ENCODE measurements at regions not wholly inside any gene's neighbourhood (a gene's known extent, or its start where the extent isn't known, plus 50 kb on each side); places are given as distances from the start of the nearest gene placed in this dataset.

DNA sequence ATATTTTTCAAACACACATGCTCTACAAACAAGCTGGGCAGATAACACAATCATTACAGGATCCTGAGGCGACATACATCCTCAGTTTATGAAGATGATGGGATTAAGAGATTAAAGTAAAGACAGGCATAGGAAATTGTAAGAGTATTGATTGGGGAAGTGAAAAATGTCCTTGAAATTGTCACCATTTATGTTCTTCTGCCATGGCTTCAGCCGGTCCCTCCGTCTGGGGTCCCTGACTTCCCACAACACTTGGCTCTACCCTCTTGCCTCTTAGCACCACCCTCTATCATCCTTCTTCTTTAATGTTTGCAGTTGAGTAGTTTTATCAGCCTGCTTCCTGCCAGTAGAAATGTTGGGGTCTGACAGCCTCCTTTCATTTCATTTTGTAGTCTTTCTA, 244.4 kb downstream of the DAD1 start:
- TF ChIP-seq, protein P1, sequence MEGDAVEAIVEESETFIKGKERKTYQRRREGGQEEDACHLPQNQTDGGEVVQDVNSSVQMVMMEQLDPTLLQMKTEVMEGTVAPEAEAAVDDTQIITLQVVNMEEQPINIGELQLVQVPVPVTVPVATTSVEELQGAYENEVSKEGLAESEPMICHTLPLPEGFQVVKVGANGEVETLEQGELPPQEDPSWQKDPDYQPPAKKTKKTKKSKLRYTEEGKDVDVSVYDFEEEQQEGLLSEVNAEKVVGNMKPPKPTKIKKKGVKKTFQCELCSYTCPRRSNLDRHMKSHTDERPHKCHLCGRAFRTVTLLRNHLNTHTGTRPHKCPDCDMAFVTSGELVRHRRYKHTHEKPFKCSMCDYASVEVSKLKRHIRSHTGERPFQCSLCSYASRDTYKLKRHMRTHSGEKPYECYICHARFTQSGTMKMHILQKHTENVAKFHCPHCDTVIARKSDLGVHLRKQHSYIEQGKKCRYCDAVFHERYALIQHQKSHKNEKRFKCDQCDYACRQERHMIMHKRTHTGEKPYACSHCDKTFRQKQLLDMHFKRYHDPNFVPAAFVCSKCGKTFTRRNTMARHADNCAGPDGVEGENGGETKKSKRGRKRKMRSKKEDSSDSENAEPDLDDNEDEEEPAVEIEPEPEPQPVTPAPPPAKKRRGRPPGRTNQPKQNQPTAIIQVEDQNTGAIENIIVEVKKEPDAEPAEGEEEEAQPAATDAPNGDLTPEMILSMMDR (conservative IDR thresholded peaks at IDR 0.05) = no peak
- no peak for TF ChIP-seq EZH2 (IDR thresholded peaks at IDR 0.05; ENCODE audit: low read depth)

All from PC-9 (cell line).